GM18505 (cell line): ENCODE measurements at regions not wholly inside any gene's neighbourhood (a gene's known extent, or its start where the extent isn't known, plus 50 kb on each side); places are given as distances from the start of the nearest gene placed in this dataset.

ENCODE experiments used
- ATAC-seq: cut with Tn5 transposase; IDR thresholded peaks from one replicate; pipeline ENCODE4 v1.9.1; 2021; ENCODE audit not compliant: unreplicated experiment
- POLR2A ChIP-seq: IDR thresholded peaks from 4 replicates; pipeline ENCODE4 v1.6.1; 2011; ENCODE audit warnings: borderline replicate concordance; ENCODE audit not compliant: insufficient read depth, insufficient read length; ENCODE audit errors: extremely low read depth

- ATAC-seq = no peak
These were observed 62.1 kb upstream of the SMIM21 start for GRCh38 chr18:75489493-75490190.

GRCh38 chr18:75483662-75484061 is 56.2 kb upstream of the SMIM21 start:
- ATAC-seq = no peak
- TF ChIP-seq POLR2A = no peak

More at GRCh38 chr18:75489493-75490190, 62.1 kb upstream of the SMIM21 start:
- no peak for TF ChIP-seq POLR2A

- TF ChIP-seq POLR2A = no peak
- no peak for ATAC-seq
These were observed 55.4 kb upstream of the SMIM21 start for GRCh38 chr18:75482880-75483279.

GRCh38 chr18:75480487-75480886 is 53.0 kb upstream of the SMIM21 start:
- ATAC-seq = no peak
- no peak for TF ChIP-seq POLR2A

- peak; percentile 69 for ATAC-seq
- TF ChIP-seq POLR2A = no peak
These were observed 51.7 kb upstream of the SMIM21 start for GRCh38 chr18:75478996-75479880.

- no peak for TF ChIP-seq POLR2A
- ATAC-seq = no peak
These were observed 50.4 kb upstream of the SMIM21 start for GRCh38 chr18:75477900-75478299.
